Central memory CD8-positive, alpha-beta T cell (primary cell): ENCODE measurements at regions not wholly inside any gene's neighbourhood (a gene's known extent, or its start where the extent isn't known, plus 50 kb on each side); places are given as distances from the start of the nearest gene placed in this dataset.

Experiments used
- ATAC-seq: fragments of 150-1000 bp; cut with Tn5 transposase; replicated peaks from 2 replicates; pipeline ENCODE4 v1.10.0; 2022; ENCODE audit warnings: mild to moderate bottlenecking, moderate FRiP score, moderate number of reproducible peaks; ENCODE audit not compliant: poor library complexity, severe bottlenecking; ENCODE audit errors: extremely low read depth
- DNase-seq, 2 donors: peaks; one replicate each; pipeline ENCODE4 v3.0.0; 2021; ENCODE audit warnings: low spot score in 2 of 2
- H3K27ac Mint-ChIP-seq: one replicate; pipeline ENCODE4 v1.8.0; 2022; ENCODE audit warnings: low read depth, mild to moderate bottlenecking, moderate library complexity, mixed read lengths
- H3K27me3 Mint-ChIP-seq: one replicate; pipeline ENCODE4 v1.8.0; 2022; ENCODE audit warnings: mixed read lengths
- H3K36me3 Mint-ChIP-seq: one replicate; pipeline ENCODE4 v1.8.0; 2022; ENCODE audit warnings: mild to moderate bottlenecking, moderate library complexity, mixed read lengths; ENCODE audit not compliant: insufficient read depth
- H3K4me1 Mint-ChIP-seq: one replicate; pipeline ENCODE4 v1.8.0; 2022; ENCODE audit warnings: mixed read lengths
- H3K4me3 Mint-ChIP-seq: one replicate; pipeline ENCODE4 v1.8.0; 2022; ENCODE audit warnings: mild to moderate bottlenecking, moderate library complexity, mixed read lengths
- H3K9me3 Mint-ChIP-seq: one replicate; pipeline ENCODE4 v1.8.0; 2022; ENCODE audit warnings: mixed read lengths

- no peak overlapping the region for H3K4me3 Mint-ChIP-seq
- no peaks in the 10 kb centered on the region for H3K9me3 Mint-ChIP-seq
- ATAC-seq (no peak), DNase-seq (no peak)
- peaks cover 2% of the 10 kb centered on the region for H3K36me3 Mint-ChIP-seq
- peak overlapping the region; percentile 80 for H3K27ac Mint-ChIP-seq
- H3K27me3 Mint-ChIP-seq, result no peaks in the 10 kb centered on the region
- peaks cover 36% of the 10 kb centered on the region for H3K4me1 Mint-ChIP-seq
Observed at GRCh38 chr2:144595279-144595678, 75.4 kb upstream of the ZEB2 start.

GRCh38 chr2:144593803-144594202, 73.9 kb upstream of the ZEB2 start:
- Mint-ChIP-seq H3K4me3 (no peak overlapping the region), H3K9me3 (no peaks in the 10 kb centered on the region), H3K27ac (no peak overlapping the region), H3K27me3 (no peaks in the 10 kb centered on the region), H3K36me3 (no peaks in the 10 kb centered on the region), H3K4me1 (peaks cover 26% of the 10 kb centered on the region)
- no peak for DNase-seq
- no peak for ATAC-seq

DNA sequence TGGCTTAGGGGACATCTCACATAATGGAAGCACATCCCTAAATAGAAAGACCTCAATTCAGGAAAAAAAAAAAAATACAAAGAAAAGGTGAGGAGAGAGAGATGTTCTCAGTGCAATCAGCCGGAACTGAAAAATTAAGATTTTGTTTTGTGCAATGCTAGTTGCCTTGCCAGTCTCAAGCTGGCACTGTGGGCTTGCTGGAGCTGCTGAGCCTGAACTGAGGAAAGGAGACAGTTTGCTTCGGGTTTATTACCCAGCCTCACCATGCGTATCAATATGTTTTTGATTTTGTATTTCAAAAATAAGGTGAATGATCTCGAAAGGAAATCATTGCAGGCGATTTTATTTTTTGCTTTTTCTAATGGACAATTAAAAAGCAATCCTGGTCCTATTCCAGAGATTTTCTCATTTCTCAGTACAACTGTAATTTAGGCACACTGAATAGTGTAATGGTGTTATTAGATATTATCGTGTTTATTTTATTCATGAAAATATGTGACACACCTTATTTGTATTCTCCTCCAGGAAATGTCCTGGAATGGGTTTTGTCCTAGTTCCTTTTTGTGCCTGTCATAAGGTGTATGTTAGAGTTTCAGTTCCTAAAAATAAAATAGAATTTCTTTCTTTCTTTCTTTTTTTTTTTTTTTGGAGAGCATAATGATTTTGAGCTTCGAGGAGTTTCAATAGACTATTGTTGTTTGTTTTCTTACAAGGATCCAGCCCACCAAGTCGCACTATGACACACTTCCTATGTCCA, 72.8 kb upstream of the ZEB2 start:
- H3K36me3 Mint-ChIP-seq, result no peaks in the 10 kb centered on the region
- no peaks in the 10 kb centered on the region for H3K9me3 Mint-ChIP-seq
- no peak overlapping the region for H3K4me3 Mint-ChIP-seq
- H3K27ac Mint-ChIP-seq, result no peak overlapping the region
- ATAC-seq, result no peak
- H3K4me1 Mint-ChIP-seq, result peaks cover 18% of the 10 kb centered on the region
- no peaks in the 10 kb centered on the region for H3K27me3 Mint-ChIP-seq
- no peak for DNase-seq

DNA sequence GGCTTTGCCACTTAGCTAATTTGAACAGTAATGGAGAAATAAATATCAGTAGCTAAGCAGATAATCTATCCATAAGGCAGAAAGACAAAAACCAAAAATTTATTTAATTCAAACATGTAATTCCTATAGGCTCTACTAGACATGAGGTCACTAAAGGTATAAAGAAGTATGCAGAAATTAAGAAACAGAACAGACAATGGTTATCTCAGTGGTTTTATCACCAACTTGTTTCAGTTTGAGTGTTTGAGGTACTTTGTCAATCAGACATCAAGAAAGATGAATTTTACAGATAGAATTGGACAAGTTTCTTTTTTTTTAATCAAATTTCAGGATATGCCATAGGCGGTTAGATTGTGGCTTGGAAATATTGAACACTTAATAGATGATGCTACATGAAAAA, 67.4 kb upstream of the ZEB2 start:
- H3K27me3 Mint-ChIP-seq, result no peaks in the 10 kb centered on the region
- no peaks in the 10 kb centered on the region for H3K9me3 Mint-ChIP-seq
- ATAC-seq, result no peak
- H3K27ac Mint-ChIP-seq, result no peak overlapping the region
- H3K4me1 Mint-ChIP-seq, result peaks cover 22% of the 10 kb centered on the region
- no peaks in the 10 kb centered on the region for H3K36me3 Mint-ChIP-seq
- H3K4me3 Mint-ChIP-seq, result no peak overlapping the region
- no peak for DNase-seq

DNA sequence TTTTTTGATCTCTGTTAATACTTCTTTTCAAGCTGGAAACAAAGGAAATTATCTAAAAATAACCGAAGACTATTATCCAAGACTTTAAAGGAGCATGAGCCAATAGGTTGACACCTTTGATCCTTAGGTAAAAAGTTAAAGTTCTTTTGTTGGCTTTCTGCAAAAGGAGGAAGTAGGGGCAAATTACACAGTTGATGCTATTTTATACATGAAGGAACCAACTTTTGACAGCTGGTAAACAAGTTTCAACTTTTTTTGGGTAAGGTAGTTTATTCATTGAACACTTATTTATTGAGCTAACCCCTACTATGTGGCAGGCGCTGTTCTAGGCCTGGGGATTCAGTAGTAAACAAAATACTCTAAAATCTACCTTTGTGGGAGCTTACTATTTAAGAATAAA, 66.6 kb upstream of the ZEB2 start:
- H3K9me3 Mint-ChIP-seq, result no peaks in the 10 kb centered on the region
- ATAC-seq (no peak), DNase-seq (no peak)
- no peak overlapping the region for H3K4me3 Mint-ChIP-seq
- H3K4me1 Mint-ChIP-seq, result peaks cover 28% of the 10 kb centered on the region
- H3K27ac Mint-ChIP-seq, result no peak overlapping the region
- H3K36me3 Mint-ChIP-seq, result no peaks in the 10 kb centered on the region
- no peaks in the 10 kb centered on the region for H3K27me3 Mint-ChIP-seq

DNA sequence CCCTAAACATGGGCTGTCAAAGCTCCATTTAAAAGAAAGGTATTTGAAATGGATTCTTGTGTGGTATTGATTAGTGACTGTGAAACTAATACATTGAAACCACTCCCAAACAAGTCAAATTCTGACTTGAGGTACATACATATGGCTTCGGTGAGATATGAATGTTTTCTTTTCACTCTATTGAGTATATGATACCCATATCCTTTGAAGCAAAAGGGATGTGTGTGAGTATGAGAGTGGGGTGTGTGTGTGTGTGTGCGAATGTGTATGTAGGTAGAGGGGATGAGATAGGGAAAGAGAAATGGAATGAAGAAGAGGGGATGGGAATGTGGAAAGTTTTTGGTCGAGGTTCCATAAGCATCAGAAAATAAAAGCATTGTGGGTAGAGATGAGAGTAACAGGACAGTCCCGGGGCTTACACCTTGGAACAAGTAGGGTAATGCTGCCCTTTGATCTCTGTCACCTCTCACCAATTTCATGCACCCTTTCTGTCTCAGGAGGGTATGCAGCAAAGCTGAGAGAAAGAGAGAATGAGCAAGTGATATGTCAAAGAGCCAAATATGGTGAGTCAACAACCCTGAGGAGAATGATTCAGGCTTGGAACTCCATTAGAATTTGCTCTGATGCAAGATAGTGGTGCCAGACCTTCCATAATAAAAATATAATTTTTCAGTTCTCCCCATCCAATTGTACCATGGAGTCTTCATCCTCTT, 64.0 kb upstream of the ZEB2 start:
- Mint-ChIP-seq H3K36me3 (no peaks in the 10 kb centered on the region), H3K4me1 (peaks cover 28% of the 10 kb centered on the region), H3K9me3 (no peaks in the 10 kb centered on the region), H3K27me3 (no peaks in the 10 kb centered on the region), H3K27ac (peak overlapping the region; percentile 68), H3K4me3 (peak overlapping the region; percentile 9)
- ATAC-seq (peak; percentile 31), DNase-seq (no peak)

- Mint-ChIP-seq H3K4me3 (peak overlapping the region; percentile 9), H3K36me3 (no peaks in the 10 kb centered on the region), H3K9me3 (no peaks in the 10 kb centered on the region), H3K4me1 (peaks cover 28% of the 10 kb centered on the region), H3K27me3 (no peaks in the 10 kb centered on the region), H3K27ac (peak overlapping the region; percentile 73)
- no peak for ATAC-seq
- DNase-seq, result no peak
Observed at GRCh38 chr2:144583381-144583729, 63.4 kb upstream of the ZEB2 start.

GRCh38 chr2:144582651-144583380, 62.9 kb upstream of the ZEB2 start:
- no peaks in the 10 kb centered on the region for H3K9me3 Mint-ChIP-seq
- peaks cover 26% of the 10 kb centered on the region for H3K4me1 Mint-ChIP-seq
- DNase-seq (no peak), ATAC-seq (no peak)
- peak overlapping the region; percentile 9 for H3K4me3 Mint-ChIP-seq
- peak overlapping the region; percentile 73 for H3K27ac Mint-ChIP-seq
- no peaks in the 10 kb centered on the region for H3K27me3 Mint-ChIP-seq
- no peaks in the 10 kb centered on the region for H3K36me3 Mint-ChIP-seq

GRCh38 chr2:144580521-144581161, 60.7 kb upstream of the ZEB2 start:
- peaks cover 21% of the 10 kb centered on the region for H3K4me1 Mint-ChIP-seq
- H3K27ac Mint-ChIP-seq, result peak overlapping the region; percentile 6
- H3K4me3 Mint-ChIP-seq, result no peak overlapping the region
- no peaks in the 10 kb centered on the region for H3K36me3 Mint-ChIP-seq
- no peaks in the 10 kb centered on the region for H3K9me3 Mint-ChIP-seq
- DNase-seq (no peak), ATAC-seq (peak; percentile 47)
- H3K27me3 Mint-ChIP-seq, result no peaks in the 10 kb centered on the region

DNA sequence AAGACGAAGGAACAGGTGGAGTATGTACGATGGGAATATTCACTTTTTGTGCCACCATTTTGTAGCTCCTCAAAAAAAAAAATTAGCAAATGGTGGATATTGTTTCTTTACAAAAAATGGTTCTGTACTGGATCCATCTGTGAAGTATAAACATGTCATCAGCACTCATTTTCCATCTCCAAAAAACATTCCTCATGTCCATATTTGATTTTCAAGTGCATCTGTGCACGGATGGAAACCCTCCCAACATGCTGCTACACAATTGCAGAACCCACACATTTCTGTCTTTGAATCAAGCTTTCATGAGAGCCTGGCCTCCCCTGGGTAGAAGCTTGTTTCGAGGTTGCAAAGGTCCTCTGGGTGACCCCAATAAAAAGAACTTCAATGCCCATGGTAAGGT, 59.6 kb upstream of the ZEB2 start:
- DNase-seq (no peak), ATAC-seq (no peak)
- H3K4me3 Mint-ChIP-seq, result no peak overlapping the region
- no peak overlapping the region for H3K27ac Mint-ChIP-seq
- H3K4me1 Mint-ChIP-seq, result peaks cover 21% of the 10 kb centered on the region
- no peaks in the 10 kb centered on the region for H3K27me3 Mint-ChIP-seq
- no peaks in the 10 kb centered on the region for H3K36me3 Mint-ChIP-seq
- no peaks in the 10 kb centered on the region for H3K9me3 Mint-ChIP-seq

GRCh38 chr2:144578099-144578498, 58.2 kb upstream of the ZEB2 start:
- Mint-ChIP-seq H3K27ac (no peak overlapping the region), H3K4me3 (no peak overlapping the region), H3K9me3 (no peaks in the 10 kb centered on the region), H3K36me3 (no peaks in the 10 kb centered on the region), H3K4me1 (peaks cover 14% of the 10 kb centered on the region), H3K27me3 (no peaks in the 10 kb centered on the region)
- DNase-seq, result no peak
- no peak for ATAC-seq

- no peaks in the 10 kb centered on the region for H3K27me3 Mint-ChIP-seq
- ATAC-seq (no peak), DNase-seq (no peak)
- no peak overlapping the region for H3K27ac Mint-ChIP-seq
- no peaks in the 10 kb centered on the region for H3K36me3 Mint-ChIP-seq
- no peaks in the 10 kb centered on the region for H3K9me3 Mint-ChIP-seq
- no peak overlapping the region for H3K4me3 Mint-ChIP-seq
- peaks cover 15% of the 10 kb centered on the region for H3K4me1 Mint-ChIP-seq
Observed at GRCh38 chr2:144572977-144573376, 53.1 kb upstream of the ZEB2 start.
